DOHH2 (cell line): ENCODE measurements at regions not wholly inside any gene's neighbourhood (a gene's known extent, or its start where the extent isn't known, plus 50 kb on each side); places are given as distances from the start of the nearest gene placed in this dataset.
"Not testable (repeated sequence)": the region's sequence is repeated elsewhere in the genome, so short reads cannot be mapped to it uniquely, and the experiment has no call there.

ENCODE experiments used
- H3F3A ChIP-seq: fragments of 200-600 bp; sonication (generic), shearing (Covaris generic); 2 replicates; pipeline ENCODE4 v1.6.0; 2016; ENCODE audit warnings: antibody characterized with exemption, mild to moderate bottlenecking; ENCODE audit not compliant: control insufficient read depth, insufficient read depth
- H3K27ac ChIP-seq: fragments of 200-600 bp; sonication (generic); 2 replicates; pipeline ENCODE4 v1.5.1; 2014; ENCODE audit warnings: low read depth, mild to moderate bottlenecking, low read length, moderate library complexity
- H3K27me3 ChIP-seq: fragments of 200-600 bp; sonication (generic); 2 replicates; pipeline ENCODE4 v1.6.1; 2014; ENCODE audit warnings: mild to moderate bottlenecking, low read length, mixed read lengths; ENCODE audit not compliant: control insufficient read depth
- H3K36me3 ChIP-seq: fragments of 200-600 bp; sonication (generic); 2 replicates; pipeline ENCODE4 v1.6.1; 2014; ENCODE audit warnings: mild to moderate bottlenecking, low read length, moderate library complexity, mixed read lengths; ENCODE audit not compliant: control insufficient read depth
- H3K4me1 ChIP-seq: fragments of 200-600 bp; sonication (generic); 2 replicates; pipeline ENCODE4 v1.6.1; 2014; ENCODE audit warnings: mild to moderate bottlenecking, low read length, mixed read lengths; ENCODE audit not compliant: control insufficient read depth
- H3K4me2 ChIP-seq: fragments of 200-600 bp; sonication (generic); 2 replicates; pipeline ENCODE4 v1.6.0; 2014; ENCODE audit warnings: mild to moderate bottlenecking, low read length, moderate library complexity
- H3K4me3 ChIP-seq: fragments of 200-600 bp; sonication (generic); 2 replicates; pipeline ENCODE4 v1.5.1; 2014; ENCODE audit warnings: mild to moderate bottlenecking, low read length, mixed read lengths
- H3K79me2 ChIP-seq: fragments of 200-600 bp; sonication (generic); 2 replicates; pipeline ENCODE4 v1.6.1; 2014; ENCODE audit warnings: mild to moderate bottlenecking, low read length, mixed read lengths; ENCODE audit not compliant: control insufficient read depth
- H3K9me2 ChIP-seq: fragments of 200-600 bp; sonication (generic); replicated peaks from 2 replicates; pipeline ENCODE4 v1.6.1; 2014; ENCODE audit warnings: mild to moderate bottlenecking, low read length, mixed read lengths; ENCODE audit not compliant: control insufficient read depth
- H3K9me3 ChIP-seq: fragments of 200-600 bp; sonication (generic); 2 replicates; pipeline ENCODE4 v1.6.1; 2014; ENCODE audit warnings: antibody characterized with exemption, low read length, mixed read lengths; ENCODE audit not compliant: control insufficient read depth, insufficient read depth
- H4K20me1 ChIP-seq: fragments of 200-600 bp; sonication (generic); 2 replicates; pipeline ENCODE4 v1.6.0; 2014; ENCODE audit warnings: low read depth, mild to moderate bottlenecking, antibody characterized with exemption, low read length, moderate library complexity; ENCODE audit not compliant: control insufficient read depth, insufficient read depth
- EZH2phosphoT487 ChIP-seq: fragments of 200-600 bp; sonication (generic); IDR thresholded peaks from 2 replicates; pipeline ENCODE4 v1.6.1; 2017; ENCODE audit warnings: borderline replicate concordance, mild to moderate bottlenecking, antibody characterized with exemption, low read length, moderate library complexity, mixed read lengths
- TF ChIP-seq, protein P1 (sequence below): fragments of 200-600 bp; sonication (generic); IDR thresholded peaks from one replicate; pipeline ENCODE4 v1.5.1; 2014; ENCODE audit warnings: antibody characterized with exemption, mild to moderate bottlenecking, low read depth, low read length; ENCODE audit not compliant: poor library complexity, severe bottlenecking

DNA sequence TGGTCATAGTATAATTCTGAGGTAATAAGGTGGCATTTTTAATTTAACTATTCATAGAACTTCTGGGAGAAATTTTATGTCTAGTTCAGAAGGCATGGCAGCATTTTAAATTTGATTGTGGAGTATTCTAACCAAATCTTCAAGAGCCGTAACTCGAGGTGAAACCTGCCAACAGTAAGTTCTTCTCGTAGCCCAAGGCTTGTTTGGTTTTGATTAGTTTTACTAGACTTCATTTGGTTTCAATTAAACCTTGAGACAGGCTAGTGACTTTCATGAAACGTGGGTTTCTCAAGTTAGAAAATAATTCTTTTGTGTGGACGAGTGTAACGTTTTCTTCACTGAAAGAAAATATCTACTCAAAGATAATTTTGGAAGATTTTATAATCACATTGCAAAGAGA is 395.5 kb downstream of the USP25 start:
- TF ChIP-seq, protein P1, sequence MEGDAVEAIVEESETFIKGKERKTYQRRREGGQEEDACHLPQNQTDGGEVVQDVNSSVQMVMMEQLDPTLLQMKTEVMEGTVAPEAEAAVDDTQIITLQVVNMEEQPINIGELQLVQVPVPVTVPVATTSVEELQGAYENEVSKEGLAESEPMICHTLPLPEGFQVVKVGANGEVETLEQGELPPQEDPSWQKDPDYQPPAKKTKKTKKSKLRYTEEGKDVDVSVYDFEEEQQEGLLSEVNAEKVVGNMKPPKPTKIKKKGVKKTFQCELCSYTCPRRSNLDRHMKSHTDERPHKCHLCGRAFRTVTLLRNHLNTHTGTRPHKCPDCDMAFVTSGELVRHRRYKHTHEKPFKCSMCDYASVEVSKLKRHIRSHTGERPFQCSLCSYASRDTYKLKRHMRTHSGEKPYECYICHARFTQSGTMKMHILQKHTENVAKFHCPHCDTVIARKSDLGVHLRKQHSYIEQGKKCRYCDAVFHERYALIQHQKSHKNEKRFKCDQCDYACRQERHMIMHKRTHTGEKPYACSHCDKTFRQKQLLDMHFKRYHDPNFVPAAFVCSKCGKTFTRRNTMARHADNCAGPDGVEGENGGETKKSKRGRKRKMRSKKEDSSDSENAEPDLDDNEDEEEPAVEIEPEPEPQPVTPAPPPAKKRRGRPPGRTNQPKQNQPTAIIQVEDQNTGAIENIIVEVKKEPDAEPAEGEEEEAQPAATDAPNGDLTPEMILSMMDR, result no peak
- no peak for TF ChIP-seq EZH2phosphoT487
- Histone ChIP-seq H3K79me2 (no peaks in the 10 kb centered on the region), H3K27ac (no peak overlapping the region), H3F3A (no peaks in the 10 kb centered on the region), H4K20me1 (no peaks in the 10 kb centered on the region), H3K9me3 (no peaks in the 10 kb centered on the region), H3K27me3 (no peaks in the 10 kb centered on the region), H3K4me1 (no peaks in the 10 kb centered on the region), H3K4me2 (no peak overlapping the region), H3K36me3 (no peaks in the 10 kb centered on the region), H3K4me3 (no peak overlapping the region), H3K9me2 (no peaks in the 10 kb centered on the region)

DNA sequence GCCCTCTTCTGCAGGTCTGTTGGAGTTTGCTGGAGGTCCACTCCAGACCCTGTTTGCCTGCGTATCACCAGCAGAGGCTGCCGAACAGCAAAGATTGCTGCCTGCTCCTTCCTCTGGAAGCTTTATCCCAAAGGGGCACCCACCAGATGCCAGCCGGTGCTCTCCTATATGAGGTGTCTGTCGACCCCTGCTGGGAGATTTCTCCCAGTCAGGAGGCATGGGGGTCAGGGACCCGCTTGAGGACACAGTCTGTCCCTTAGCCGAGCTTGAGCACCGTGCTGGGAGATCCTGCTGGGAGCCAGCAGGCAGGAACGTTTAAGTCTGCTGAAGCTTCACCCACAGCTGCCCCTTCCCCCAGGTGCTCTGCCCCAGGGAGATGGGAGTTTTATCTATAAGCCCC is 402.7 kb downstream of the USP25 start:
- not testable (repeated sequence) for H3K79me2 ChIP-seq, H3K9me3 ChIP-seq, H3K9me2 ChIP-seq, H3K27me3 ChIP-seq, H3K36me3 ChIP-seq, H3K4me2 ChIP-seq, H3F3A ChIP-seq, H3K4me1 ChIP-seq, H4K20me1 ChIP-seq, H3K27ac ChIP-seq, H3K4me3 ChIP-seq

DNA sequence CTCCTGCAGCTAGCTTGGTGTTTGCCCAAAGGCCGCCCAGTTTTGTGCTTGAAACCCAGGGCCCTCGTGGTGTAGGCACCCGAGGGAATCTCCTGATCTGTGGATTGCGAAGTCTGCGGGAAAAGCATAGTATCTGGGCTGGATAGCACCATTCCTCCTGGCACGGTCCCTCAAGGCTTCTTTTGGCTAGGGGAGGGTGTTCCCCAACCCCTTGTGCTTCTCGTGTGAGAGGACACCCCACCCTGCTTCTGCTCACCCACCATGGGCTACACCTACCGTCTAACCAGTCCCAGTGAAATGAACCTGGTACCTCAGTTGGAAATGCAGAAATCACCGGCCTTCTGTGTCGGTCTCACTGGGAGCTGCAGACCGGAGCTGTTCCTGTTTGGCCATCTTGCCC is 403.5 kb downstream of the USP25 start:
- Histone ChIP-seq H3K4me2 (no peak overlapping the region), H3F3A (no peaks in the 10 kb centered on the region)

DNA sequence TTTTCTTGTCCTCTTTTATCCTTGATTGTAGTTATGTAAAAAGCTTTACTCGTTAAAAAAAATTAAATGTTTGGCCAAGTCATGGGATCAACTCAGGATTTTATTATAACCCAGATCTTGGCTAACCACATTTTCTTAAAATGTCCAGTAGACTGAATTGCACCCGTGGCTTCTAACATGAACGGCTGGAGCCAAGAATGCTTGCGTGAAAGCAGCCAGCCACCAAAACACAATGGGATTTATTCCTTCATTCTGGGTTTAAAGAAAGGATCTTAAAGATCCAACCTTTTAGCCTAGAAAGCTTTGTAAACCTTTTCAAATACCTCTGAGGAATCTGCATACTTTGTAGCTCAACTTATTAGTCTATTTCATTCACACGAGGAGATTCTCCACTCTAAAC is 404.4 kb downstream of the USP25 start:
- no peak for TF ChIP-seq EZH2phosphoT487
- TF ChIP-seq, protein P1, result no peak
- no peaks in the 10 kb centered on the region for H3K79me2 ChIP-seq

More for the DNA sequence above, 403.5 kb downstream of the USP25 start:
- H3K4me3 ChIP-seq, result no peak overlapping the region
- no peaks in the 10 kb centered on the region for H3K27me3 ChIP-seq
- no peaks in the 10 kb centered on the region for H3K79me2 ChIP-seq
- no peaks in the 10 kb centered on the region for H4K20me1 ChIP-seq
- H3K9me3 ChIP-seq, result peaks cover 5% of the 10 kb centered on the region; the same call in 1 of the 2 replicates
- H3K27ac ChIP-seq, result no peak overlapping the region
- H3K9me2 ChIP-seq, result no peaks in the 10 kb centered on the region
- no peaks in the 10 kb centered on the region for H3K4me1 ChIP-seq
- no peaks in the 10 kb centered on the region for H3K36me3 ChIP-seq
- TF ChIP-seq EZH2phosphoT487, result no peak
- TF ChIP-seq, protein P1, result no peak

More for the DNA sequence above, 404.4 kb downstream of the USP25 start:
- no peaks in the 10 kb centered on the region for H3F3A ChIP-seq
- H3K9me3 ChIP-seq, result peaks cover 5% of the 10 kb centered on the region; the same call in 1 of the 2 replicates
- no peaks in the 10 kb centered on the region for H4K20me1 ChIP-seq
- H3K27me3 ChIP-seq, result no peaks in the 10 kb centered on the region
- no peaks in the 10 kb centered on the region for H3K9me2 ChIP-seq
- no peaks in the 10 kb centered on the region for H3K4me1 ChIP-seq
- no peak overlapping the region for H3K27ac ChIP-seq
- H3K36me3 ChIP-seq, result no peaks in the 10 kb centered on the region
- no peak overlapping the region for H3K4me3 ChIP-seq
- H3K4me2 ChIP-seq, result no peak overlapping the region
